ENCODE measurements at regions not wholly inside any gene's neighbourhood (a gene's known extent, or its start where the extent isn't known, plus 50 kb on each side); places are given as distances from the start of the nearest gene placed in this dataset.

- Histone ChIP-seq H3K36me3 (ENCODE audit: control insufficient read depth, insufficient read depth, low read length) (no peaks in the 10 kb centered on the region), H3K4me3 (ENCODE audit: low read depth, low read length) (no peak overlapping the region), H3K27me3 (ENCODE audit: control insufficient read depth, insufficient read depth, low read length) (no peaks in the 10 kb centered on the region)
- no peak for DNase-seq (ENCODE audit: low read depth)
- TF ChIP-seq, protein P1, sequence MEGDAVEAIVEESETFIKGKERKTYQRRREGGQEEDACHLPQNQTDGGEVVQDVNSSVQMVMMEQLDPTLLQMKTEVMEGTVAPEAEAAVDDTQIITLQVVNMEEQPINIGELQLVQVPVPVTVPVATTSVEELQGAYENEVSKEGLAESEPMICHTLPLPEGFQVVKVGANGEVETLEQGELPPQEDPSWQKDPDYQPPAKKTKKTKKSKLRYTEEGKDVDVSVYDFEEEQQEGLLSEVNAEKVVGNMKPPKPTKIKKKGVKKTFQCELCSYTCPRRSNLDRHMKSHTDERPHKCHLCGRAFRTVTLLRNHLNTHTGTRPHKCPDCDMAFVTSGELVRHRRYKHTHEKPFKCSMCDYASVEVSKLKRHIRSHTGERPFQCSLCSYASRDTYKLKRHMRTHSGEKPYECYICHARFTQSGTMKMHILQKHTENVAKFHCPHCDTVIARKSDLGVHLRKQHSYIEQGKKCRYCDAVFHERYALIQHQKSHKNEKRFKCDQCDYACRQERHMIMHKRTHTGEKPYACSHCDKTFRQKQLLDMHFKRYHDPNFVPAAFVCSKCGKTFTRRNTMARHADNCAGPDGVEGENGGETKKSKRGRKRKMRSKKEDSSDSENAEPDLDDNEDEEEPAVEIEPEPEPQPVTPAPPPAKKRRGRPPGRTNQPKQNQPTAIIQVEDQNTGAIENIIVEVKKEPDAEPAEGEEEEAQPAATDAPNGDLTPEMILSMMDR (IDR thresholded peaks at IDR 0.05; ENCODE audit: insufficient read depth, low read length, poor library complexity, severe bottlenecking) = no peak
Measured at GRCh38 chr11:111194860-111195568, 50.5 kb upstream of the POU2AF2 start.

DNA sequence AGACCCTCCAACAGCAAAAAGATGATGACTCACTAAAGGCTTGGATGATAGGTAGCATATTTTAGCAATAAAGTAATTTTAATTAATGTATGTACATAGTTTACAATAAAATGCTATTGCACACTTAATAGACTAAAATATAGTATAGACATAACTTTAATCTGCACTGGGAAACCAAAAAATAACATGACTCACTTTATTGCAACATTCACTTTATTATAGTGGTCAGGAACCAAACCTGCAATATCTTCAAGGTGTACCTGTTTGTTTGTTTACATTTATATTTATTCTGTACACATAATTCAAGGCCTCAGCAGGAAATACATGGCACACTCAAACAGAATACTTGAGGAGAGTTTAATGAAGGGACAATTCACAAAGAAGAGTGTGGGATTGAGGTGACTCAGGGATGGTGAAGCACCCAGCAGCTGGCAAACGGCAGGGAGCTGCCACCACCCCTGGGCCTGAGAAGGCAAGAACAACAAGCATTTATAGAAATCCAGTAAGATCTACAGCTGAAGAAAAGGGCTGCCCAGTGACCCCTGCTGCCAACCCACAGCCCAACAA lies 51.5 kb upstream of the POU2AF2 start:
- Histone ChIP-seq H3K36me3 (ENCODE audit: control insufficient read depth, insufficient read depth, low read length) (no peaks in the 10 kb centered on the region), H3K4me3 (ENCODE audit: low read depth, low read length) (no peak overlapping the region), H3K27me3 (ENCODE audit: control insufficient read depth, insufficient read depth, low read length) (no peaks in the 10 kb centered on the region)
- no peak for DNase-seq (ENCODE audit: low read depth)
- TF ChIP-seq, protein P1 (IDR thresholded peaks at IDR 0.05; ENCODE audit: insufficient read depth, low read length, poor library complexity, severe bottlenecking) = no peak

DNA sequence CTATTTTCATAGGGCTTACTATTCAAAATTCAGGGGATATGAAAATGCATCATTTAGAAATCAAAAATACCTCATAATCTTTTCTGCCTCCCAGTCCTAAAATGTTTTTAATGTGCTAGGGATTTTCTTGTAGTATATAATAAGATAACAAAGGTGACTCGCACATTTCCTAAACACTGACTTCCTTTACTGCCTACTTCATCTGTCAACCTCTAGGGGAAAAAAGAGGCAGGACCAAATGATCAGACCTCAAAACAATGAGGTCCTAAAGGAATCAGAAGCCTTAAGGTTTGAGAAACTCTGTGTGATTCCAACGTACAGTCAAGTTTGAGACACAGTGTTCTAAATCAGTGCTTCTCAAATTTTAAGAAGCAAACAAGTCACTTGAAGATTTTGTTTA lies 56.1 kb upstream of the POU2AF2 start:
- no peaks in the 10 kb centered on the region for H3K27me3 ChIP-seq (ENCODE audit: control insufficient read depth, insufficient read depth, low read length)
- TF ChIP-seq, protein P1 (IDR thresholded peaks at IDR 0.05; ENCODE audit: insufficient read depth, low read length, poor library complexity, severe bottlenecking) = no peak
- no peaks in the 10 kb centered on the region for H3K36me3 ChIP-seq (ENCODE audit: control insufficient read depth, insufficient read depth, low read length)
- no peak for DNase-seq (ENCODE audit: low read depth)
- H3K4me3 ChIP-seq (ENCODE audit: low read depth, low read length) = no peak overlapping the region

DNA sequence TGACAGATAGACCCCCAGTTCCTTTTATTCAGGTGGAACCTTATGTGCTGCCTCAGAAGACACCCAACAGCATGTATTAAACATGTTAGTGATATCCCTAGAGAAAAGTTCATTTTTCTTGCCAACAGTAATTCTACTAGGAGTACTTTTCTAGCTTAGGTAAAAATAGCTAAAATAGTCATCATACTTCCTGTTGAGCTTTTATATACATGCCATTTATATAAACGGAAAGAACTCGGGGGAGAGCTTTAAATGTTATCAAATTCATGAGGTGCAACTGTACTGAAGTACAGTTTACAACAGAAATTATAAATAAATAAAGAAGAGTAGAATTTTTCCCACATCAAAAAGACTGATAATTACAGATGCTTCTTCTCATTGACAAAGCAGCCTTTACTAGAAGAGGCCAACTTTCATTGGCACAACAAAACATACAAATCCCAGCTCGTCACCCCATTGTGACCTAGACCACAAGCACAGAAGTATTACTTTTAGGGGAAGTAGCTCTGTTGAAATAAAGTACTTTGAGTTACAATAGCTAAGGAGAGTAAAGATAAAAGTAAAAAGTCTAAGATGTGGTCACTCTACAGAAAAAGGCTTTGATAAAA lies 59.1 kb upstream of the POU2AF2 start:
- DNase-seq (ENCODE audit: low read depth) = no peak
- H3K27me3 ChIP-seq (ENCODE audit: control insufficient read depth, insufficient read depth, low read length) = no peaks in the 10 kb centered on the region
- TF ChIP-seq, protein P1 (IDR thresholded peaks at IDR 0.05; ENCODE audit: insufficient read depth, low read length, poor library complexity, severe bottlenecking) = no peak
- H3K36me3 ChIP-seq (ENCODE audit: control insufficient read depth, insufficient read depth, low read length) = no peaks in the 10 kb centered on the region
- no peak overlapping the region for H3K4me3 ChIP-seq (ENCODE audit: low read depth, low read length)

- no peak overlapping the region for H3K4me3 ChIP-seq (ENCODE audit: low read depth, low read length)
Measured at GRCh38 chr11:111185266-111185665, 60.3 kb upstream of the POU2AF2 start.

More at GRCh38 chr11:111185266-111185665, 60.3 kb upstream of the POU2AF2 start:
- H3K27me3 ChIP-seq (ENCODE audit: control insufficient read depth, insufficient read depth, low read length) = no peaks in the 10 kb centered on the region
- no peak for DNase-seq (ENCODE audit: low read depth)
- TF ChIP-seq, protein P1 (IDR thresholded peaks at IDR 0.05; ENCODE audit: insufficient read depth, low read length, poor library complexity, severe bottlenecking) = no peak
- H3K36me3 ChIP-seq (ENCODE audit: control insufficient read depth, insufficient read depth, low read length) = no peaks in the 10 kb centered on the region
